ENCODE measurements at regions not wholly inside any gene's neighbourhood (a gene's known extent, or its start where the extent isn't known, plus 50 kb on each side); places are given as distances from the start of the nearest gene placed in this dataset.

- TF ChIP-seq, protein P1, sequence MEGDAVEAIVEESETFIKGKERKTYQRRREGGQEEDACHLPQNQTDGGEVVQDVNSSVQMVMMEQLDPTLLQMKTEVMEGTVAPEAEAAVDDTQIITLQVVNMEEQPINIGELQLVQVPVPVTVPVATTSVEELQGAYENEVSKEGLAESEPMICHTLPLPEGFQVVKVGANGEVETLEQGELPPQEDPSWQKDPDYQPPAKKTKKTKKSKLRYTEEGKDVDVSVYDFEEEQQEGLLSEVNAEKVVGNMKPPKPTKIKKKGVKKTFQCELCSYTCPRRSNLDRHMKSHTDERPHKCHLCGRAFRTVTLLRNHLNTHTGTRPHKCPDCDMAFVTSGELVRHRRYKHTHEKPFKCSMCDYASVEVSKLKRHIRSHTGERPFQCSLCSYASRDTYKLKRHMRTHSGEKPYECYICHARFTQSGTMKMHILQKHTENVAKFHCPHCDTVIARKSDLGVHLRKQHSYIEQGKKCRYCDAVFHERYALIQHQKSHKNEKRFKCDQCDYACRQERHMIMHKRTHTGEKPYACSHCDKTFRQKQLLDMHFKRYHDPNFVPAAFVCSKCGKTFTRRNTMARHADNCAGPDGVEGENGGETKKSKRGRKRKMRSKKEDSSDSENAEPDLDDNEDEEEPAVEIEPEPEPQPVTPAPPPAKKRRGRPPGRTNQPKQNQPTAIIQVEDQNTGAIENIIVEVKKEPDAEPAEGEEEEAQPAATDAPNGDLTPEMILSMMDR (IDR thresholded peaks at IDR 0.05; ENCODE audit: low read depth, low read length, missing input control), result no peak
- TF ChIP-seq TAF1 (conservative IDR thresholded peaks at IDR 0.05) (no peak), FOXA2 (IDR thresholded peaks at IDR 0.05) (no peak)
- TF ChIP-seq, protein P2, sequence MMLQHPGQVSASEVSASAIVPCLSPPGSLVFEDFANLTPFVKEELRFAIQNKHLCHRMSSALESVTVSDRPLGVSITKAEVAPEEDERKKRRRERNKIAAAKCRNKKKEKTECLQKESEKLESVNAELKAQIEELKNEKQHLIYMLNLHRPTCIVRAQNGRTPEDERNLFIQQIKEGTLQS (IDR thresholded peaks at IDR 0.05), result no peak
Measured at GRCh38 chr14:104472536-104473243, 106.9 kb upstream of the C14orf180 start.
